ENCODE measurements at regions not wholly inside any gene's neighbourhood (a gene's known extent, or its start where the extent isn't known, plus 50 kb on each side); places are given as distances from the start of the nearest gene placed in this dataset.
A peak's percentile ranks its signal among the peaks of the same experiment; 100 is the strongest.
"Not testable (repeated sequence)": the region's sequence is repeated elsewhere in the genome, so short reads cannot be mapped to it uniquely, and the experiment has no call there.

GRCh38 chr3:191078913-191079312, 120.1 kb upstream of the OSTN start:
- DNase-seq; H3K27me3 ChIP-seq (ENCODE audit: control insufficient read depth, insufficient read depth, low read length); H3K4me1 ChIP-seq (ENCODE audit: control insufficient read depth, insufficient read depth, low read length); H3K4me3 ChIP-seq (ENCODE audit: low read length); H3K27ac ChIP-seq (ENCODE audit: low read length); H3K36me3 ChIP-seq (ENCODE audit: control insufficient read depth, insufficient read depth, low read length); H3K9me3 ChIP-seq (replicated peaks; ENCODE audit: control insufficient read depth, low read depth, low read length): not testable (repeated sequence)
- WGBS (ENCODE audit: insufficient coverage): no CpG with 5 or more reads among the region's 3 CpGs

DNA sequence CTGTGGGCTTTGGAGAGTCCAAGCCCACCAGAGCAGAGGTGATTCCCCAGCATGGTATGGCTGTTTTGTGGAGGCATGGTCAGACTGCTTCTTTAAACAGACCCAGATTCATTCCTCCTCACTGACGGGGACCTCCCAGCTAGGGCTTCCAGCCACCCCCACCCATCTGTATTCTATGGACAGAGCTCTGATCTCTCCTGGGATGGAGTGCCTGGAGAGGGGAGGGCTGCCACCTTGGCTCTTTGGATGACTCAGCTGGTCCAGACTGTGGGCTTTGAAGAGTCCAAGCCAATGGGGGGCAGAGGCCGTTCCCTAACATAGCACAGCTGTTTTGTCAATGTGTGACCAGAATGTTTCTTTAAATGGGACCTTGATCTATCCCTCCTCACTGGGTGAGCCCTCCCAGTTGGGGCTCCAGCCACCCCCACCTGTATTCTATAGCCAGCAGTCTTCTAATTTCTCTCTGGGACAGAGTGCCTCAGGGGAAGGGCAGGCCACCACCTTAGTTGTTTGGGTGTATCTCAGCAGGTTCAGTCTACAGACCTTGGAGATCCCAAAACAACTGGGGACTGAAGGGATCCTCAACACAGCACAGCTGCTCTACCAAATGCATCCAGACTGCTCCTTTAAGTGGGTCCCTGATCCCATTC, 122.0 kb upstream of the OSTN start:
- H3K36me3 ChIP-seq (ENCODE audit: control insufficient read depth, insufficient read depth, low read length): no peaks in the 10 kb centered on the region
- no peak overlapping the region for H3K4me3 ChIP-seq (ENCODE audit: low read length)
- no peak overlapping the region for H3K27ac ChIP-seq (ENCODE audit: low read length)
- 67% methylated on average over 1 of the region's 2 CpGs for WGBS (ENCODE audit: insufficient coverage)
- H3K27me3 ChIP-seq (ENCODE audit: control insufficient read depth, insufficient read depth, low read length): no peaks in the 10 kb centered on the region
- H3K9me3 ChIP-seq (replicated peaks; ENCODE audit: control insufficient read depth, low read depth, low read length): peaks cover 8% of the 10 kb centered on the region
- no peak for DNase-seq
- no peaks in the 10 kb centered on the region for H3K4me1 ChIP-seq (ENCODE audit: control insufficient read depth, insufficient read depth, low read length)

- no peaks in the 10 kb centered on the region for H3K36me3 ChIP-seq (ENCODE audit: control insufficient read depth, insufficient read depth, low read length)
- no peaks in the 10 kb centered on the region for H3K27me3 ChIP-seq (ENCODE audit: control insufficient read depth, insufficient read depth, low read length)
- no peaks in the 10 kb centered on the region for H3K4me1 ChIP-seq (ENCODE audit: control insufficient read depth, insufficient read depth, low read length)
- WGBS (ENCODE audit: insufficient coverage): 60% methylated on average over 3 of the region's 5 CpGs
- no peak for DNase-seq
- peaks cover 8% of the 10 kb centered on the region for H3K9me3 ChIP-seq (replicated peaks; ENCODE audit: control insufficient read depth, low read depth, low read length)
- no peak overlapping the region for H3K4me3 ChIP-seq (ENCODE audit: low read length)
- H3K27ac ChIP-seq (ENCODE audit: low read length): no peak overlapping the region
Measured at GRCh38 chr3:191074511-191074910, 124.5 kb upstream of the OSTN start.

- 29% methylated on average over 1 of the region's 4 CpGs for WGBS (ENCODE audit: insufficient coverage)
Measured at GRCh38 chr3:191070762-191071403, 128.2 kb upstream of the OSTN start.

GRCh38 chr3:191070201-191070600, 128.8 kb upstream of the OSTN start:
- WGBS (ENCODE audit: insufficient coverage): no CpG with 5 or more reads among the region's 2 CpGs
- H3K36me3 ChIP-seq (ENCODE audit: control insufficient read depth, insufficient read depth, low read length): no peaks in the 10 kb centered on the region
- DNase-seq: no peak
- H3K27me3 ChIP-seq (ENCODE audit: control insufficient read depth, insufficient read depth, low read length): no peaks in the 10 kb centered on the region
- H3K4me1 ChIP-seq (ENCODE audit: control insufficient read depth, insufficient read depth, low read length): no peaks in the 10 kb centered on the region
- no peaks in the 10 kb centered on the region for H3K9me3 ChIP-seq (replicated peaks; ENCODE audit: control insufficient read depth, low read depth, low read length)
- no peak overlapping the region for H3K27ac ChIP-seq (ENCODE audit: low read length)
- no peak overlapping the region for H3K4me3 ChIP-seq (ENCODE audit: low read length)

More at GRCh38 chr3:191070762-191071403, 128.2 kb upstream of the OSTN start:
- DNase-seq: no peak
- Histone ChIP-seq H3K27ac (ENCODE audit: low read length) (no peak overlapping the region), H3K36me3 (ENCODE audit: control insufficient read depth, insufficient read depth, low read length) (no peaks in the 10 kb centered on the region), H3K4me3 (ENCODE audit: low read length) (no peak overlapping the region), H3K9me3 (replicated peaks; ENCODE audit: control insufficient read depth, low read depth, low read length) (no peaks in the 10 kb centered on the region), H3K27me3 (ENCODE audit: control insufficient read depth, insufficient read depth, low read length) (no peaks in the 10 kb centered on the region), H3K4me1 (ENCODE audit: control insufficient read depth, insufficient read depth, low read length) (no peaks in the 10 kb centered on the region)

DNA sequence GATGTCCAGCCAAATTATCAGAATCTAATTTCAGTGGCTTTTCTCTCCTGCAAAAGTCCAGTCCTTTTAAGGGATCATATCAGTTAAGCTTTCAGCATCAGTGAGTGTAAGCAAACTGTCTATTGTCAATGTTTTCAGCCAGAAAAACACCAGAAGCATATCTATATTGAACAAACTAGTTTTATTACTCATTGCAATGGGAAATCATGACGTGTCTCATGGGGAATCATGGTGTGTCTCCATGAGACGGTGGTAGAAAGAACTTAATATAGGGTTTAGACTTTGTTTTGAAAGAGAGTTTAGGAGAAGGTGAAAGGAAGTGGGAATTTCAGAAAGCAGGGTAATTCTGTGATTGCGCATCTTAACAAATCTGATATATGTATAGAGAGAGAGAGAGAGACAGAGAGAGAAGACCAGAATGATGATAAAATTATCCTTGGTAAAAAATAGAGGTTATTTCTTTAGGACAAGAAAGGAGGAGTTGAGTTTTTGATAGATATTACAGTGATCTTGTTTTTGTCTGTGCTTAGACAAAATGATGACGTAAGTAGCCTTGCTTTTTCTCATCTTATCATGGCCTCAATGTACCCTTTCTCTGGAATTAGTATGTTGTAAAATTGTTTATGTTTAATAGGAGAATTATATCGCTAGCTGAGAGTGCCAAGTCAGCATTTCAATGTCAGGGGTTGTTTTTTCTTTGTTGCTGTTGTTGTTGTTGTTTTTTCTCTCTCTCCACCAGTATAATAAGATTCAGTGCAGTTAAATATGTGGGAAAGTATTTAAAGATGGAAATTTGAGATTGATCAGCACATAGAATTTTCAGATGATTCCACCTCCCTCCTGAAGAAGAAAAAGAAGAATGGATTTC, 129.9 kb upstream of the OSTN start:
- WGBS (ENCODE audit: insufficient coverage): 100% methylated on average over 1 of the region's 5 CpGs
- Histone ChIP-seq H3K27me3 (ENCODE audit: control insufficient read depth, insufficient read depth, low read length) (no peaks in the 10 kb centered on the region), H3K27ac (ENCODE audit: low read length) (no peak overlapping the region), H3K4me3 (ENCODE audit: low read length) (no peak overlapping the region), H3K36me3 (ENCODE audit: control insufficient read depth, insufficient read depth, low read length) (no peaks in the 10 kb centered on the region), H3K4me1 (ENCODE audit: control insufficient read depth, insufficient read depth, low read length) (no peaks in the 10 kb centered on the region), H3K9me3 (replicated peaks; ENCODE audit: control insufficient read depth, low read depth, low read length) (no peaks in the 10 kb centered on the region)
- DNase-seq: no peak

GRCh38 chr3:191066669-191067068, 132.4 kb upstream of the OSTN start:
- Histone ChIP-seq H3K4me1 (ENCODE audit: control insufficient read depth, insufficient read depth, low read length) (no peaks in the 10 kb centered on the region), H3K27me3 (ENCODE audit: control insufficient read depth, insufficient read depth, low read length) (no peaks in the 10 kb centered on the region), H3K27ac (ENCODE audit: low read length) (no peak overlapping the region), H3K4me3 (ENCODE audit: low read length) (no peak overlapping the region), H3K9me3 (replicated peaks; ENCODE audit: control insufficient read depth, low read depth, low read length) (no peaks in the 10 kb centered on the region), H3K36me3 (ENCODE audit: control insufficient read depth, insufficient read depth, low read length) (no peaks in the 10 kb centered on the region)
- DNase-seq: no peak
- WGBS (ENCODE audit: insufficient coverage): no CpG with 5 or more reads among the region's 1 CpG

DNA sequence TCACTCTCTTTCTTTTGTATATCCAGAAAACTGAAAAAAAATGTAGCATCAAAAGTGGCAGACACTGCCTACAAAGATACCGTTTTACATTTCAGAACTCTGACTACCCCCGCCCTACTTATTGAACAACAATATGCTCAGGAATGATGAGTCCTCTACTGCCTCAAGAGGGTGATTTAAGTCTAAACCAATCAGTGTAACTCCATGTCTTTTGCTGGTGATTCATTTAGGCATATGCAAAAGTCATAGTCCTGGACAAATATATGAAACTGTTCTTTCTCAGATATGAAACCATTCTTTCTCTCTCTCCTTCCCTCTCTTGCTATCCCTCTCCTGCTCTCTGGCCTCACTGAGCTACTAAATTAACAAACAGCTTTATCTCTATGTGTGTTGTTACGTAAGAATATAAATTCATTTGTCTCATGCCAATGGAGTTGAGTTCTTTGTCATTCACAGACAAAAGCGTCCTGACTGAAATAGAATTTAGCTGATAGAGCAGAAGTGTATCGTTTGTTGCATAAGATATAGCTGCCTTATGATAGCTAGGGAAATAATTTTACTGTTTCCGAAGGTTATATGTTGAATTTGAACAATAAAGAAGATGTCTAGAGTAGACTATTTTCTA, 133.7 kb upstream of the OSTN start:
- H3K27ac ChIP-seq (ENCODE audit: low read length): no peak overlapping the region
- WGBS (ENCODE audit: insufficient coverage): 20% methylated on average over 1 of the region's 6 CpGs
- no peaks in the 10 kb centered on the region for H3K4me1 ChIP-seq (ENCODE audit: control insufficient read depth, insufficient read depth, low read length)
- peak; percentile 7 for DNase-seq
- H3K27me3 ChIP-seq (ENCODE audit: control insufficient read depth, insufficient read depth, low read length): no peaks in the 10 kb centered on the region
- no peaks in the 10 kb centered on the region for H3K36me3 ChIP-seq (ENCODE audit: control insufficient read depth, insufficient read depth, low read length)
- H3K9me3 ChIP-seq (replicated peaks; ENCODE audit: control insufficient read depth, low read depth, low read length): no peaks in the 10 kb centered on the region
- no peak overlapping the region for H3K4me3 ChIP-seq (ENCODE audit: low read length)

DNA sequence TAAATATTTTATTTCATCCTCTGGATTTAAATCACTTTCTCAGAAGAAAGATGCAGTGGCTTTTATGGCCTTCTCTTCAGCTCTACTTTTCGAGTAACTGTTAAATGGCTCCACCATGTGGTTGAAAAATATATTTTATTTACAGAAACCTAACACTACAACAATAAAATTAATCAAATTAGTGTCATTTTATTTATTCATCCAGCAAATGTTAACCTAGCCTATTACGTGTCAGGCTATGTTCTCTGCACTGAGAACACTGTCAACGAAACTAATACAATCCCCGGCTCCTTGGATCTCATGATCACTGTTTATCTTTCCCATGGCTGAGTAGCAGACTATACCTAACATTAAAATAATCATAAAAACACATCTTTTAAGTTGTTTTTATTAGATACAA, 148.0 kb upstream of the OSTN start:
- no peaks in the 10 kb centered on the region for H3K36me3 ChIP-seq (ENCODE audit: control insufficient read depth, insufficient read depth, low read length)
- no peak overlapping the region for H3K4me3 ChIP-seq (ENCODE audit: low read length)
- no peaks in the 10 kb centered on the region for H3K4me1 ChIP-seq (ENCODE audit: control insufficient read depth, insufficient read depth, low read length)
- H3K27me3 ChIP-seq (ENCODE audit: control insufficient read depth, insufficient read depth, low read length): no peaks in the 10 kb centered on the region
- no CpG with 5 or more reads among the region's 4 CpGs for WGBS (ENCODE audit: insufficient coverage)
- no peaks in the 10 kb centered on the region for H3K9me3 ChIP-seq (replicated peaks; ENCODE audit: control insufficient read depth, low read depth, low read length)
- peak; percentile 34 for DNase-seq
- H3K27ac ChIP-seq (ENCODE audit: low read length): no peak overlapping the region

DNA sequence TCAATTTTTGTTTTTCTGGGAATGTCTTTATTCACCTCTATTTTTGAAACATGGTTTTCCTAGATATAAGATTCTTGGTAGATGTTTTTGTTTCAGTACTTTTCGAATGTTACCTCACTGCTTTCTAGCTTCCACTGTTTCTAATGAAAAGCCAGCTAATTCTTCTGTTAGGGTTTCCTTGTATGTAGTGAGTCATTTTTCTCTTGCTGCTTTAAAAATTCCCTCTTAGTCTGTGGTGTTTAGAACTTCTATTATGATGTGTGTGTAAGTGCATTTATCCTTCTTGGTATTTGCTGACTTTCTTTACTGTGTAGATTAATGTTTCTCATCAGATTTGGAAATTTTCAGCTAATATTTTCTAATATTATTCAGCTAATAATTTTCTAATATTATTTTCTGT, 151.1 kb upstream of the OSTN start:
- no CpG with 5 or more reads among the region's 1 CpG for WGBS (ENCODE audit: insufficient coverage)
- Histone ChIP-seq H3K4me3 (ENCODE audit: low read length) (no peak overlapping the region), H3K9me3 (replicated peaks; ENCODE audit: control insufficient read depth, low read depth, low read length) (no peaks in the 10 kb centered on the region), H3K4me1 (ENCODE audit: control insufficient read depth, insufficient read depth, low read length) (no peaks in the 10 kb centered on the region), H3K36me3 (ENCODE audit: control insufficient read depth, insufficient read depth, low read length) (no peaks in the 10 kb centered on the region), H3K27me3 (ENCODE audit: control insufficient read depth, insufficient read depth, low read length) (no peaks in the 10 kb centered on the region), H3K27ac (ENCODE audit: low read length) (no peak overlapping the region)
- DNase-seq: no peak
